H9 (cell line): ENCODE measurements at regions not wholly inside any gene's neighbourhood (a gene's known extent, or its start where the extent isn't known, plus 50 kb on each side); places are given as distances from the start of the nearest gene placed in this dataset.

Experiments
- DNase-seq: peaks from one replicate; pipeline ENCODE4 v3.0.0-alpha.2; 2017
- H2AFZ ChIP-seq: one replicate; pipeline ENCODE4 v1.6.1; 2013; ENCODE audit warnings: mild to moderate bottlenecking, low read length, control low read depth, moderate library complexity
- H2AK5ac ChIP-seq: 2 replicates; pipeline ENCODE4 v1.6.1; 2013; ENCODE audit warnings: low read length, control low read depth, mixed read lengths; ENCODE audit not compliant: insufficient read length
- H2BK120ac ChIP-seq: one replicate; pipeline ENCODE4 v1.6.1; 2013; ENCODE audit warnings: low read depth, mild to moderate bottlenecking, low read length, control low read depth, inconsistent platforms; ENCODE audit not compliant: poor library complexity, severe bottlenecking
- H2BK12ac ChIP-seq: 2 replicates; pipeline ENCODE4 v1.6.1; 2013; ENCODE audit warnings: low read length, control low read depth, mixed read lengths, low read depth; ENCODE audit not compliant: insufficient read length
- H2BK15ac ChIP-seq: 2 replicates; pipeline ENCODE4 v1.6.1; 2013; ENCODE audit warnings: low read depth, low read length, control low read depth
- H2BK20ac ChIP-seq: one replicate; pipeline ENCODE4 v1.6.1; 2013; ENCODE audit warnings: low read depth, mild to moderate bottlenecking, low read length, control low read depth, inconsistent platforms; ENCODE audit not compliant: poor library complexity, severe bottlenecking
- H2BK5ac ChIP-seq: 2 replicates; pipeline ENCODE4 v1.6.1; 2013; ENCODE audit warnings: low read length, control low read depth, mixed read lengths; ENCODE audit not compliant: insufficient read length
- H3K14ac ChIP-seq: 2 replicates; pipeline ENCODE4 v1.6.1; 2013; ENCODE audit warnings: low read length, control low read depth; ENCODE audit not compliant: insufficient read depth
- H3K18ac ChIP-seq: 2 replicates; pipeline ENCODE4 v1.6.1; 2013; ENCODE audit warnings: low read depth, mild to moderate bottlenecking, mixed read lengths, low read length, control low read depth; ENCODE audit not compliant: insufficient read length
- H3K23ac ChIP-seq: 2 replicates; pipeline ENCODE4 v1.6.1; 2013; ENCODE audit warnings: low read length, control low read depth, mixed read lengths, low read depth; ENCODE audit not compliant: insufficient read length
- H3K23me2 ChIP-seq: 2 replicates; pipeline ENCODE4 v1.6.1; 2013; ENCODE audit warnings: low read depth, mild to moderate bottlenecking, mixed read lengths, low read length, control low read depth; ENCODE audit not compliant: insufficient read length, poor library complexity, severe bottlenecking
- H3K27ac ChIP-seq: 2 replicates; pipeline ENCODE4 v1.5.1; 2013; ENCODE audit warnings: low read length, control low read depth, mixed read lengths, low read depth; ENCODE audit not compliant: insufficient read length
- H3K27me3 ChIP-seq: 2 replicates; pipeline ENCODE4 v1.6.1; 2013; ENCODE audit warnings: low read length, control low read depth, inconsistent platforms; ENCODE audit not compliant: insufficient read depth
- H3K4ac ChIP-seq: 2 replicates; pipeline ENCODE4 v1.6.1; 2013; ENCODE audit warnings: low read depth, mild to moderate bottlenecking, control low read depth, inconsistent platforms, low read length, moderate library complexity
- H3K4me1 ChIP-seq: 2 replicates; pipeline ENCODE4 v1.6.1; 2013; ENCODE audit warnings: low read length, control low read depth, inconsistent platforms; ENCODE audit not compliant: insufficient read depth
- H3K4me2 ChIP-seq: 2 replicates; pipeline ENCODE4 v1.6.1; 2013; ENCODE audit warnings: low read length, control low read depth, mixed read lengths; ENCODE audit not compliant: insufficient read length, insufficient read depth
- H3K56ac ChIP-seq: 2 replicates; pipeline ENCODE4 v1.6.1; 2013; ENCODE audit warnings: low read depth, mild to moderate bottlenecking, mixed read lengths, low read length, control low read depth; ENCODE audit not compliant: insufficient read length
- H3K79me1 ChIP-seq: 2 replicates; pipeline ENCODE4 v1.6.1; 2013; ENCODE audit warnings: low read depth, mild to moderate bottlenecking, moderate library complexity, low read length, control low read depth, inconsistent platforms; ENCODE audit not compliant: insufficient read depth, poor library complexity, severe bottlenecking
- H3K79me2 ChIP-seq: 2 replicates; pipeline ENCODE4 v1.6.1; 2013; ENCODE audit warnings: low read length, control low read depth, inconsistent platforms; ENCODE audit not compliant: insufficient read depth
- H3K9ac ChIP-seq: 2 replicates; pipeline ENCODE4 v1.6.1; 2013; ENCODE audit warnings: low read length, control low read depth, mixed read lengths; ENCODE audit not compliant: insufficient read length; ENCODE audit errors: extremely low read depth
- H3K9me3 ChIP-seq: one replicate; pipeline ENCODE4 v1.6.1; 2013; ENCODE audit warnings: low read depth, low read length, inconsistent platforms; ENCODE audit not compliant: control insufficient read depth
- H3T11ph ChIP-seq: one replicate; pipeline ENCODE4 v1.6.1; 2013; ENCODE audit warnings: mild to moderate bottlenecking, low read length, control low read depth, inconsistent platforms
- H4K20me1 ChIP-seq: one replicate; pipeline ENCODE4 v1.6.1; 2013; ENCODE audit not compliant: control insufficient read depth, insufficient read length, insufficient read depth
- H4K5ac ChIP-seq: 2 replicates; pipeline ENCODE4 v1.6.1; 2013; ENCODE audit warnings: low read depth, mild to moderate bottlenecking, mixed read lengths, low read length, control low read depth; ENCODE audit not compliant: insufficient read length
- H4K8ac ChIP-seq: replicated peaks from 2 replicates; pipeline ENCODE4 v1.6.1; 2013; ENCODE audit warnings: low read length, control low read depth, mixed read lengths, low read depth; ENCODE audit not compliant: insufficient read length
- H4K91ac ChIP-seq: 2 replicates; pipeline ENCODE4 v1.6.1; 2013; ENCODE audit warnings: low read depth, mild to moderate bottlenecking, moderate library complexity, mixed read lengths, low read length, control low read depth; ENCODE audit not compliant: insufficient read length
- H3K27ac Mint-ChIP-seq, 3 experiments: 2 replicates in 2 of 3; 3 replicates in 1 of 3; pipeline ENCODE4 v1.8.0; 2020 to 2021; ENCODE audit warnings: mixed read lengths in 3 of 3, mild to moderate bottlenecking in 1 of 3, moderate library complexity in 1 of 3
- H3K27me3 Mint-ChIP-seq: 2 replicates; pipeline ENCODE4 v1.8.0; 2021; ENCODE audit warnings: low read depth, mild to moderate bottlenecking, moderate library complexity, mixed read lengths
- H3K36me3 Mint-ChIP-seq, 3 experiments: 2 replicates in 2 of 3; 3 replicates in 1 of 3; pipeline ENCODE4 v1.8.0; 2020 to 2021; ENCODE audit warnings: low read depth in 3 of 3, mixed read lengths in 3 of 3; ENCODE audit not compliant: insufficient read depth in 1 of 3
- H3K4me1 Mint-ChIP-seq, 2 experiments: 2 replicates each; pipeline ENCODE4 v1.8.0; 2020; ENCODE audit warnings: mixed read lengths in 2 of 2
- H3K4me3 Mint-ChIP-seq, 2 experiments: 2 replicates in 1 of 2; 3 replicates in 1 of 2; pipeline ENCODE4 v1.8.0; 2020 to 2021; ENCODE audit warnings: mild to moderate bottlenecking in 2 of 2, mixed read lengths in 2 of 2, moderate library complexity in 1 of 2
- H3K9me3 Mint-ChIP-seq, 2 experiments: 2 replicates in 1 of 2; 3 replicates in 1 of 2; pipeline ENCODE4 v1.8.0; 2020; ENCODE audit warnings: mild to moderate bottlenecking in 2 of 2, mixed read lengths in 2 of 2, moderate library complexity in 1 of 2
- CTCF ChIP-seq: fragments of 200-600 bp; sonication (generic); conservative IDR thresholded peaks from 3 replicates; pipeline ENCODE4 v1.8.0; 2021; ENCODE audit warnings: antibody characterized with exemption, mild to moderate bottlenecking
- WGBS: extraction: QIAGEN DNeasy Blood & Tissue Kit; methylation state at CpG from one replicate; pipeline ENCODE4 v1.1.7; 2013; ENCODE audit warnings: missing lambda C conversion rate, low lambda C conversion rate, mixed read lengths; ENCODE audit not compliant: insufficient read length; ENCODE audit errors: extremely low coverage; 5-methylcytosine and 5-hydroxymethylcytosine counted together

- no peak overlapping the region for H4K91ac ChIP-seq
- no peak overlapping the region for H2BK12ac ChIP-seq
- no CpG with 5 or more reads among the region's 1 CpG for WGBS
- no peak overlapping the region for H3K18ac ChIP-seq
- no peak overlapping the region for H2BK20ac ChIP-seq
- no peak overlapping the region for H3K9ac ChIP-seq
- H4K5ac ChIP-seq, result no peak overlapping the region
- no peaks in the 10 kb centered on the region for H3K79me1 ChIP-seq
- H3K4me1 Mint-ChIP-seq, result peaks cover 8% of the 10 kb centered on the region in 2 experiments
- no peak overlapping the region for H3K56ac ChIP-seq
- no peak overlapping the region for H4K8ac ChIP-seq
- no peaks in the 10 kb centered on the region for H3K4me1 ChIP-seq
- no peak overlapping the region for H3K27ac ChIP-seq
- H3K9me3 Mint-ChIP-seq, result no peaks in the 10 kb centered on the region
- H4K20me1 ChIP-seq, result no peaks in the 10 kb centered on the region
- no peak overlapping the region for H2BK120ac ChIP-seq
- no peaks in the 10 kb centered on the region for H3K23me2 ChIP-seq
- no peaks in the 10 kb centered on the region for H3K9me3 ChIP-seq
- H2AK5ac ChIP-seq, result no peak overlapping the region
- no peak overlapping the region for H3K4me2 ChIP-seq
- no peaks in the 10 kb centered on the region for H3K36me3 Mint-ChIP-seq
- no peak overlapping the region for H3K4me3 Mint-ChIP-seq
- no peak overlapping the region for H2BK5ac ChIP-seq
- H2BK15ac ChIP-seq, result no peak overlapping the region
- no peak for TF ChIP-seq CTCF
- no peak overlapping the region for H3K4ac ChIP-seq
- H3K27ac Mint-ChIP-seq, result no peak overlapping the region
- no peak overlapping the region for H3T11ph ChIP-seq
- no peak overlapping the region for H2AFZ ChIP-seq
- H3K27me3 Mint-ChIP-seq, result no peaks in the 10 kb centered on the region; the same call in 1 of the 2 replicates
- no peaks in the 10 kb centered on the region for H3K27me3 ChIP-seq
- H3K14ac ChIP-seq, result no peak overlapping the region
- H3K23ac ChIP-seq, result no peak overlapping the region
- no peaks in the 10 kb centered on the region for H3K79me2 ChIP-seq
- no peak for DNase-seq
Observed at GRCh38 chr5:15442193-15442570, 57.8 kb upstream of the FBXL7 start.
